HepG2 (cell line): ENCODE measurements at regions not wholly inside any gene's neighbourhood (a gene's known extent, or its start where the extent isn't known, plus 50 kb on each side); places are given as distances from the start of the nearest gene placed in this dataset.

ENCODE experiments used
- HDAC1 ChIP-seq: sonication (generic); formaldehyde crosslinking; IDR thresholded peaks from 2 replicates; pipeline ENCODE4 v1.5.1; 2020; ENCODE audit warnings: mild to moderate bottlenecking, missing genetic modification reagents
- PHF8 ChIP-seq: sonication (generic); formaldehyde crosslinking; IDR thresholded peaks from 2 replicates; pipeline ENCODE4 v1.5.0; 2020; ENCODE audit warnings: missing genetic modification reagents
- ZNF136 ChIP-seq: sonication (generic); formaldehyde crosslinking; IDR thresholded peaks from 2 replicates; pipeline ENCODE4 v1.8.1; 2022; ENCODE audit warnings: low read depth, mild to moderate bottlenecking, moderate library complexity, missing genetic modification reagents
- ZNF274 ChIP-seq: sonication (generic); formaldehyde crosslinking; IDR thresholded peaks from 2 replicates; pipeline ENCODE4 v1.5.1; 2020; ENCODE audit warnings: mild to moderate bottlenecking, missing genetic modification reagents
- TF ChIP-seq, protein P1 (sequence below): sonication (generic); formaldehyde crosslinking; IDR thresholded peaks from 2 replicates; pipeline ENCODE4 v1.4.0; 2020; ENCODE audit warnings: missing genetic modification reagents

DNA sequence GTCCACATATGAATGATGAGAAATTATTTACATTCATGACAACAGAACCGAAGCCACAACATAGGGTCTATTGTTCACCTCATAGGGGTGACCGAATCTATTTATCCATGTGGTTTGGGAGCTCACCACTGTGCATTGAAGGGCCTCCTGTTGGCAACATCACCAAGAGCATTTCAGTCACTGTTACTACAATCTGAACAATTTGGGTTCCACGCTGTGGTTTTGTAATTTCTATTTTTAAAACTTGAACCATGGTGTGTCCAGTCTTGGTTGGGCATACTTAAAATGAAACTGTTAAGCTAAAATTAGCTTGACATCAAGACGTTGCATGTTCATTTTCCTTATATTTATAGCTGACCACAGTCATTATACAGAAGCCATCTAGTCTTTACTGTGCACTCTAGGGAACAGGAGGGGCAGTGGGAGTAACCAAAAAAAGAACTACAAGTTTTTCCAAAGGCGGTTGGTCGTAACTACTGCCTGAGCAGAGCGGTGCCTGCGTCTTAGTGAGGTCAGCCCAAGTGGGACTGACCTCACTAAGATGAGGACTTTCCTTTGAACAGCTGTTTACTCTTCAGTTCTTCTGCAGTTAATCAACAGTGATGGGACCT, 192.1 kb downstream of the SPRY1 start:
- TF ChIP-seq ZNF136 (CRISPR knock-in tag) (no peak), ZNF274 (CRISPR knock-in tag) (no peak), HDAC1 (CRISPR knock-in tag) (no peak), PHF8 (CRISPR knock-in tag) (no peak)
- TF ChIP-seq, protein P1, sequence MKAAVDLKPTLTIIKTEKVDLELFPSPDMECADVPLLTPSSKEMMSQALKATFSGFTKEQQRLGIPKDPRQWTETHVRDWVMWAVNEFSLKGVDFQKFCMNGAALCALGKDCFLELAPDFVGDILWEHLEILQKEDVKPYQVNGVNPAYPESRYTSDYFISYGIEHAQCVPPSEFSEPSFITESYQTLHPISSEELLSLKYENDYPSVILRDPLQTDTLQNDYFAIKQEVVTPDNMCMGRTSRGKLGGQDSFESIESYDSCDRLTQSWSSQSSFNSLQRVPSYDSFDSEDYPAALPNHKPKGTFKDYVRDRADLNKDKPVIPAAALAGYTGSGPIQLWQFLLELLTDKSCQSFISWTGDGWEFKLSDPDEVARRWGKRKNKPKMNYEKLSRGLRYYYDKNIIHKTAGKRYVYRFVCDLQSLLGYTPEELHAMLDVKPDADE (CRISPR knock-in tag), result no peak
